H9 (cell line): ENCODE measurements at regions not wholly inside any gene's neighbourhood (a gene's known extent, or its start where the extent isn't known, plus 50 kb on each side); places are given as distances from the start of the nearest gene placed in this dataset.

Source experiments
- DNase-seq: peaks from one replicate; pipeline ENCODE4 v3.0.0-alpha.2; 2017
- H2AFZ ChIP-seq: one replicate; pipeline ENCODE4 v1.6.1; 2013; ENCODE audit warnings: mild to moderate bottlenecking, low read length, control low read depth, moderate library complexity
- H2AK5ac ChIP-seq: 2 replicates; pipeline ENCODE4 v1.6.1; 2013; ENCODE audit warnings: low read length, control low read depth, mixed read lengths; ENCODE audit not compliant: insufficient read length
- H2BK120ac ChIP-seq: one replicate; pipeline ENCODE4 v1.6.1; 2013; ENCODE audit warnings: low read depth, mild to moderate bottlenecking, low read length, control low read depth, inconsistent platforms; ENCODE audit not compliant: poor library complexity, severe bottlenecking
- H2BK12ac ChIP-seq: 2 replicates; pipeline ENCODE4 v1.6.1; 2013; ENCODE audit warnings: low read length, control low read depth, mixed read lengths, low read depth; ENCODE audit not compliant: insufficient read length
- H2BK15ac ChIP-seq: 2 replicates; pipeline ENCODE4 v1.6.1; 2013; ENCODE audit warnings: low read depth, low read length, control low read depth
- H2BK20ac ChIP-seq: one replicate; pipeline ENCODE4 v1.6.1; 2013; ENCODE audit warnings: low read depth, mild to moderate bottlenecking, low read length, control low read depth, inconsistent platforms; ENCODE audit not compliant: poor library complexity, severe bottlenecking
- H2BK5ac ChIP-seq: 2 replicates; pipeline ENCODE4 v1.6.1; 2013; ENCODE audit warnings: low read length, control low read depth, mixed read lengths; ENCODE audit not compliant: insufficient read length
- H3K14ac ChIP-seq: 2 replicates; pipeline ENCODE4 v1.6.1; 2013; ENCODE audit warnings: low read length, control low read depth; ENCODE audit not compliant: insufficient read depth
- H3K18ac ChIP-seq: 2 replicates; pipeline ENCODE4 v1.6.1; 2013; ENCODE audit warnings: low read depth, mild to moderate bottlenecking, mixed read lengths, low read length, control low read depth; ENCODE audit not compliant: insufficient read length
- H3K23ac ChIP-seq: 2 replicates; pipeline ENCODE4 v1.6.1; 2013; ENCODE audit warnings: low read length, control low read depth, mixed read lengths, low read depth; ENCODE audit not compliant: insufficient read length
- H3K23me2 ChIP-seq: 2 replicates; pipeline ENCODE4 v1.6.1; 2013; ENCODE audit warnings: low read depth, mild to moderate bottlenecking, mixed read lengths, low read length, control low read depth; ENCODE audit not compliant: insufficient read length, poor library complexity, severe bottlenecking
- H3K27ac ChIP-seq: 2 replicates; pipeline ENCODE4 v1.5.1; 2013; ENCODE audit warnings: low read length, control low read depth, mixed read lengths, low read depth; ENCODE audit not compliant: insufficient read length
- H3K27me3 ChIP-seq: 2 replicates; pipeline ENCODE4 v1.6.1; 2013; ENCODE audit warnings: low read length, control low read depth, inconsistent platforms; ENCODE audit not compliant: insufficient read depth
- H3K4ac ChIP-seq: 2 replicates; pipeline ENCODE4 v1.6.1; 2013; ENCODE audit warnings: low read depth, mild to moderate bottlenecking, control low read depth, inconsistent platforms, low read length, moderate library complexity
- H3K4me1 ChIP-seq: 2 replicates; pipeline ENCODE4 v1.6.1; 2013; ENCODE audit warnings: low read length, control low read depth, inconsistent platforms; ENCODE audit not compliant: insufficient read depth
- H3K4me2 ChIP-seq: 2 replicates; pipeline ENCODE4 v1.6.1; 2013; ENCODE audit warnings: low read length, control low read depth, mixed read lengths; ENCODE audit not compliant: insufficient read length, insufficient read depth
- H3K56ac ChIP-seq: 2 replicates; pipeline ENCODE4 v1.6.1; 2013; ENCODE audit warnings: low read depth, mild to moderate bottlenecking, mixed read lengths, low read length, control low read depth; ENCODE audit not compliant: insufficient read length
- H3K79me1 ChIP-seq: 2 replicates; pipeline ENCODE4 v1.6.1; 2013; ENCODE audit warnings: low read depth, mild to moderate bottlenecking, moderate library complexity, low read length, control low read depth, inconsistent platforms; ENCODE audit not compliant: insufficient read depth, poor library complexity, severe bottlenecking
- H3K79me2 ChIP-seq: 2 replicates; pipeline ENCODE4 v1.6.1; 2013; ENCODE audit warnings: low read length, control low read depth, inconsistent platforms; ENCODE audit not compliant: insufficient read depth
- H3K9ac ChIP-seq: 2 replicates; pipeline ENCODE4 v1.6.1; 2013; ENCODE audit warnings: low read length, control low read depth, mixed read lengths; ENCODE audit not compliant: insufficient read length; ENCODE audit errors: extremely low read depth
- H3K9me3 ChIP-seq: one replicate; pipeline ENCODE4 v1.6.1; 2013; ENCODE audit warnings: low read depth, low read length, inconsistent platforms; ENCODE audit not compliant: control insufficient read depth
- H3T11ph ChIP-seq: one replicate; pipeline ENCODE4 v1.6.1; 2013; ENCODE audit warnings: mild to moderate bottlenecking, low read length, control low read depth, inconsistent platforms
- H4K20me1 ChIP-seq: one replicate; pipeline ENCODE4 v1.6.1; 2013; ENCODE audit not compliant: control insufficient read depth, insufficient read length, insufficient read depth
- H4K5ac ChIP-seq: 2 replicates; pipeline ENCODE4 v1.6.1; 2013; ENCODE audit warnings: low read depth, mild to moderate bottlenecking, mixed read lengths, low read length, control low read depth; ENCODE audit not compliant: insufficient read length
- H4K8ac ChIP-seq: replicated peaks from 2 replicates; pipeline ENCODE4 v1.6.1; 2013; ENCODE audit warnings: low read length, control low read depth, mixed read lengths, low read depth; ENCODE audit not compliant: insufficient read length
- H4K91ac ChIP-seq: 2 replicates; pipeline ENCODE4 v1.6.1; 2013; ENCODE audit warnings: low read depth, mild to moderate bottlenecking, moderate library complexity, mixed read lengths, low read length, control low read depth; ENCODE audit not compliant: insufficient read length
- H3K27ac Mint-ChIP-seq, 3 experiments: 2 replicates in 2 of 3; 3 replicates in 1 of 3; pipeline ENCODE4 v1.8.0; 2020 to 2021; ENCODE audit warnings: mixed read lengths in 3 of 3, mild to moderate bottlenecking in 1 of 3, moderate library complexity in 1 of 3
- H3K27me3 Mint-ChIP-seq: 2 replicates; pipeline ENCODE4 v1.8.0; 2021; ENCODE audit warnings: low read depth, mild to moderate bottlenecking, moderate library complexity, mixed read lengths
- H3K36me3 Mint-ChIP-seq, 3 experiments: 2 replicates in 2 of 3; 3 replicates in 1 of 3; pipeline ENCODE4 v1.8.0; 2020 to 2021; ENCODE audit warnings: low read depth in 3 of 3, mixed read lengths in 3 of 3; ENCODE audit not compliant: insufficient read depth in 1 of 3
- H3K4me1 Mint-ChIP-seq, 2 experiments: 2 replicates each; pipeline ENCODE4 v1.8.0; 2020; ENCODE audit warnings: mixed read lengths in 2 of 2
- H3K4me3 Mint-ChIP-seq, 2 experiments: 2 replicates in 1 of 2; 3 replicates in 1 of 2; pipeline ENCODE4 v1.8.0; 2020 to 2021; ENCODE audit warnings: mild to moderate bottlenecking in 2 of 2, mixed read lengths in 2 of 2, moderate library complexity in 1 of 2
- H3K9me3 Mint-ChIP-seq, 2 experiments: 2 replicates in 1 of 2; 3 replicates in 1 of 2; pipeline ENCODE4 v1.8.0; 2020; ENCODE audit warnings: mild to moderate bottlenecking in 2 of 2, mixed read lengths in 2 of 2, moderate library complexity in 1 of 2
- CTCF ChIP-seq: fragments of 200-600 bp; sonication (generic); conservative IDR thresholded peaks from 3 replicates; pipeline ENCODE4 v1.8.0; 2021; ENCODE audit warnings: antibody characterized with exemption, mild to moderate bottlenecking
- WGBS: extraction: QIAGEN DNeasy Blood & Tissue Kit; methylation state at CpG from one replicate; pipeline ENCODE4 v1.1.7; 2013; ENCODE audit warnings: missing lambda C conversion rate, low lambda C conversion rate, mixed read lengths; ENCODE audit not compliant: insufficient read length; ENCODE audit errors: extremely low coverage; 5-methylcytosine and 5-hydroxymethylcytosine counted together

GRCh38 chr5:171609806-171610452 lies 175.7 kb upstream of the SMIM23 start:
- Mint-ChIP-seq H3K27ac (no peak overlapping the region), H3K27me3 (peaks cover 59% of the 10 kb centered on the region), H3K36me3 (peaks cover 6 to 16% (median 11%) of the 10 kb centered on the region in 3 experiments), H3K9me3 (peaks cover 24 to 36% of the 10 kb centered on the region in 2 experiments), H3K4me3 (no peak overlapping the region), H3K4me1 (no peaks in the 10 kb centered on the region)
- no peak overlapping the region for H2BK20ac ChIP-seq
- H4K91ac ChIP-seq, result no peak overlapping the region
- H3K18ac ChIP-seq, result no peak overlapping the region
- H2BK120ac ChIP-seq, result no peak overlapping the region
- no peak overlapping the region for H3T11ph ChIP-seq
- WGBS, result no CpG with 5 or more reads among the region's 3 CpGs
- TF ChIP-seq CTCF, result no peak
- no peak overlapping the region for H2BK5ac ChIP-seq
- H3K4ac ChIP-seq, result no peak overlapping the region
- H3K56ac ChIP-seq, result no peak overlapping the region
- no peaks in the 10 kb centered on the region for H3K27me3 ChIP-seq
- H2AFZ ChIP-seq, result no peak overlapping the region
- no peak overlapping the region for H3K27ac ChIP-seq
- no peak overlapping the region for H3K23ac ChIP-seq
- no peak overlapping the region for H2BK15ac ChIP-seq
- H2BK12ac ChIP-seq, result no peak overlapping the region
- H4K20me1 ChIP-seq, result no peaks in the 10 kb centered on the region
- no peak overlapping the region for H2AK5ac ChIP-seq
- H3K79me1 ChIP-seq, result no peaks in the 10 kb centered on the region
- H3K4me2 ChIP-seq, result no peak overlapping the region
- H3K79me2 ChIP-seq, result no peaks in the 10 kb centered on the region
- H3K23me2 ChIP-seq, result no peaks in the 10 kb centered on the region
- H3K9ac ChIP-seq, result no peak overlapping the region
- H3K4me1 ChIP-seq, result no peaks in the 10 kb centered on the region
- H3K14ac ChIP-seq, result no peak overlapping the region
- no peak overlapping the region for H4K8ac ChIP-seq
- no peak overlapping the region for H4K5ac ChIP-seq
- DNase-seq, result no peak
- H3K9me3 ChIP-seq, result peaks cover 4% of the 10 kb centered on the region
